ENCODE measurements at regions not wholly inside any gene's neighbourhood (a gene's known extent, or its start where the extent isn't known, plus 50 kb on each side); places are given as distances from the start of the nearest gene placed in this dataset.

GRCh38 chr5:118043531-118043930, 944.8 kb downstream of the DTWD2 start:
- TF ChIP-seq CTCF (IDR thresholded peaks at IDR 0.05) (no peak), POLR2AphosphoS5 (IDR thresholded peaks at IDR 0.05) (no peak), POLR2A (IDR thresholded peaks at IDR 0.05) (no peak)
